ENCODE measurements at regions not wholly inside any gene's neighbourhood (a gene's known extent, or its start where the extent isn't known, plus 50 kb on each side); places are given as distances from the start of the nearest gene placed in this dataset.

- Mint-ChIP-seq H3K9me3 (ENCODE audit: insufficient read depth) (no peaks in the 10 kb centered on the region), H3K4me3 (no peak overlapping the region), H3K4me1 (ENCODE audit: low read depth) (no peaks in the 10 kb centered on the region), H3K27ac (no peak overlapping the region), H3K27me3 (ENCODE audit: low read depth) (peaks cover 6% of the 10 kb centered on the region), H3K36me3 (ENCODE audit: low read depth) (no peaks in the 10 kb centered on the region)
- POLR2A ChIA-PET: no interaction called here
- DNase-seq: no peak
- CTCF ChIA-PET: no interaction called here
- ATAC-seq: no peak
Observed at GRCh38 chr7:25790963-25791362, 361.0 kb upstream of the NFE2L3 start.

- Mint-ChIP-seq H3K4me1 (ENCODE audit: low read depth) (no peaks in the 10 kb centered on the region), H3K9me3 (ENCODE audit: insufficient read depth) (no peaks in the 10 kb centered on the region), H3K4me3 (no peak overlapping the region), H3K27me3 (ENCODE audit: low read depth) (peaks cover 6% of the 10 kb centered on the region), H3K36me3 (ENCODE audit: low read depth) (no peaks in the 10 kb centered on the region), H3K27ac (no peak overlapping the region)
- CTCF ChIA-PET: no interaction called here
- POLR2A ChIA-PET: no interaction called here
- ATAC-seq (no peak), DNase-seq (no peak)
Observed at GRCh38 chr7:25792586-25792985, 359.4 kb upstream of the NFE2L3 start.

- ATAC-seq (no peak), DNase-seq (no peak)
- Mint-ChIP-seq H3K27ac (no peak overlapping the region), H3K36me3 (ENCODE audit: low read depth) (no peaks in the 10 kb centered on the region), H3K27me3 (ENCODE audit: low read depth) (peaks cover 6% of the 10 kb centered on the region), H3K4me3 (no peak overlapping the region), H3K9me3 (ENCODE audit: insufficient read depth) (no peaks in the 10 kb centered on the region), H3K4me1 (ENCODE audit: low read depth) (no peaks in the 10 kb centered on the region)
- ChIA-PET POLR2A (no interaction called here), CTCF (no interaction called here)
Observed at GRCh38 chr7:25795824-25796235, 356.2 kb upstream of the NFE2L3 start.

- DNase-seq (no peak), ATAC-seq (no peak)
- POLR2A ChIA-PET: no interaction called here
- no peaks in the 10 kb centered on the region for H3K4me1 Mint-ChIP-seq (ENCODE audit: low read depth)
- H3K27me3 Mint-ChIP-seq (ENCODE audit: low read depth): peaks cover 9% of the 10 kb centered on the region
- H3K36me3 Mint-ChIP-seq (ENCODE audit: low read depth): no peaks in the 10 kb centered on the region
- H3K9me3 Mint-ChIP-seq (ENCODE audit: insufficient read depth): no peaks in the 10 kb centered on the region
- no peak overlapping the region for H3K4me3 Mint-ChIP-seq
- H3K27ac Mint-ChIP-seq: no peak overlapping the region
- CTCF ChIA-PET: no interaction called here
Observed at GRCh38 chr7:25798344-25798743, 353.7 kb upstream of the NFE2L3 start.

- no peaks in the 10 kb centered on the region for H3K4me1 Mint-ChIP-seq (ENCODE audit: low read depth)
- ChIA-PET POLR2A (no interaction called here), CTCF (no interaction called here)
- H3K4me3 Mint-ChIP-seq: no peak overlapping the region
- no peak overlapping the region for H3K27ac Mint-ChIP-seq
- ATAC-seq: no peak
- H3K36me3 Mint-ChIP-seq (ENCODE audit: low read depth): no peaks in the 10 kb centered on the region
- DNase-seq: no peak
- H3K27me3 Mint-ChIP-seq (ENCODE audit: low read depth): peaks cover 11% of the 10 kb centered on the region
- no peaks in the 10 kb centered on the region for H3K9me3 Mint-ChIP-seq (ENCODE audit: insufficient read depth)
Observed at GRCh38 chr7:25801214-25801613, 350.8 kb upstream of the NFE2L3 start.

GRCh38 chr7:25802057-25802456, 349.9 kb upstream of the NFE2L3 start:
- no peaks in the 10 kb centered on the region for H3K4me1 Mint-ChIP-seq (ENCODE audit: low read depth)
- ChIA-PET CTCF (no interaction called here), POLR2A (no interaction called here)
- peaks cover 11% of the 10 kb centered on the region for H3K27me3 Mint-ChIP-seq (ENCODE audit: low read depth)
- no peak overlapping the region for H3K4me3 Mint-ChIP-seq
- DNase-seq (no peak), ATAC-seq (no peak)
- no peak overlapping the region for H3K27ac Mint-ChIP-seq
- H3K9me3 Mint-ChIP-seq (ENCODE audit: insufficient read depth): no peaks in the 10 kb centered on the region
- no peaks in the 10 kb centered on the region for H3K36me3 Mint-ChIP-seq (ENCODE audit: low read depth)

GRCh38 chr7:25802473-25802872, 349.5 kb upstream of the NFE2L3 start:
- Mint-ChIP-seq H3K36me3 (ENCODE audit: low read depth) (no peaks in the 10 kb centered on the region), H3K27ac (no peak overlapping the region), H3K9me3 (ENCODE audit: insufficient read depth) (no peaks in the 10 kb centered on the region), H3K27me3 (ENCODE audit: low read depth) (peaks cover 11% of the 10 kb centered on the region), H3K4me1 (ENCODE audit: low read depth) (no peaks in the 10 kb centered on the region), H3K4me3 (no peak overlapping the region)
- POLR2A ChIA-PET: no interaction called here
- no peak for DNase-seq
- no peak for ATAC-seq
- CTCF ChIA-PET: no interaction called here

- Mint-ChIP-seq H3K27ac (no peak overlapping the region), H3K4me3 (no peak overlapping the region), H3K27me3 (ENCODE audit: low read depth) (peaks cover 16% of the 10 kb centered on the region), H3K36me3 (ENCODE audit: low read depth) (no peaks in the 10 kb centered on the region), H3K4me1 (ENCODE audit: low read depth) (no peaks in the 10 kb centered on the region), H3K9me3 (ENCODE audit: insufficient read depth) (no peaks in the 10 kb centered on the region)
- ChIA-PET CTCF (no interaction called here), POLR2A (no interaction called here)
- DNase-seq: no peak
- no peak for ATAC-seq
Observed at GRCh38 chr7:25803117-25803887, 348.7 kb upstream of the NFE2L3 start.

- Mint-ChIP-seq H3K36me3 (ENCODE audit: low read depth) (no peaks in the 10 kb centered on the region), H3K27ac (no peak overlapping the region), H3K4me1 (ENCODE audit: low read depth) (no peaks in the 10 kb centered on the region), H3K9me3 (ENCODE audit: insufficient read depth) (no peaks in the 10 kb centered on the region), H3K4me3 (no peak overlapping the region), H3K27me3 (ENCODE audit: low read depth) (peaks cover 16% of the 10 kb centered on the region)
- ATAC-seq (no peak), DNase-seq (no peak)
- CTCF ChIA-PET: no interaction called here
- POLR2A ChIA-PET: no interaction called here
Observed at GRCh38 chr7:25804154-25804553, 347.8 kb upstream of the NFE2L3 start.

- Mint-ChIP-seq H3K36me3 (ENCODE audit: low read depth) (no peaks in the 10 kb centered on the region), H3K9me3 (ENCODE audit: insufficient read depth) (no peaks in the 10 kb centered on the region), H3K4me3 (no peak overlapping the region), H3K4me1 (ENCODE audit: low read depth) (no peaks in the 10 kb centered on the region), H3K27me3 (ENCODE audit: low read depth) (peaks cover 19% of the 10 kb centered on the region), H3K27ac (no peak overlapping the region)
- POLR2A ChIA-PET: no interaction called here
- DNase-seq (no peak), ATAC-seq (no peak)
- CTCF ChIA-PET: no interaction called here
Observed at GRCh38 chr7:25805027-25805687, 346.8 kb upstream of the NFE2L3 start.

- no peak overlapping the region for H3K4me3 Mint-ChIP-seq
- no peaks in the 10 kb centered on the region for H3K9me3 Mint-ChIP-seq (ENCODE audit: insufficient read depth)
- peaks cover 17% of the 10 kb centered on the region for H3K27me3 Mint-ChIP-seq (ENCODE audit: low read depth)
- ATAC-seq (no peak), DNase-seq (no peak)
- H3K27ac Mint-ChIP-seq: no peak overlapping the region
- CTCF ChIA-PET: no interaction called here
- H3K36me3 Mint-ChIP-seq (ENCODE audit: low read depth): no peaks in the 10 kb centered on the region
- POLR2A ChIA-PET: no interaction called here
- no peaks in the 10 kb centered on the region for H3K4me1 Mint-ChIP-seq (ENCODE audit: low read depth)
Observed at GRCh38 chr7:25807086-25807611, 344.8 kb upstream of the NFE2L3 start.

GRCh38 chr7:25809441-25809840, 342.6 kb upstream of the NFE2L3 start:
- no peak overlapping the region for H3K27ac Mint-ChIP-seq
- POLR2A ChIA-PET: interaction anchor here (0.7 kb wide), 1 partner anchor 1688 kb away, joined by 5 read pairs; no protein-coding TSS in a partner anchor
- ATAC-seq: no peak

More at GRCh38 chr7:25809441-25809840, 342.6 kb upstream of the NFE2L3 start:
- Mint-ChIP-seq H3K27me3 (ENCODE audit: low read depth) (peaks cover 8% of the 10 kb centered on the region), H3K4me3 (no peak overlapping the region), H3K36me3 (ENCODE audit: low read depth) (no peaks in the 10 kb centered on the region), H3K9me3 (ENCODE audit: insufficient read depth) (no peaks in the 10 kb centered on the region), H3K4me1 (ENCODE audit: low read depth) (no peaks in the 10 kb centered on the region)
- CTCF ChIA-PET: no interaction called here
- DNase-seq: no peak
